H1 (cell line): ENCODE measurements at regions not wholly inside any gene's neighbourhood (a gene's known extent, or its start where the extent isn't known, plus 50 kb on each side); places are given as distances from the start of the nearest gene placed in this dataset.

Source experiments
- CTCF ChIA-PET: fragments of 300-600 bp; sonication (Branson Sonifier 250); formaldehyde crosslinking; loops from one replicate; lab custom pipeline; 2021; ENCODE audit not compliant: partially characterized antibody; lab: Charles Lee
- POLR2A ChIA-PET: fragments of 300-600 bp; sonication (Branson Sonifier 250); formaldehyde crosslinking; loops from one replicate; lab custom pipeline; 2021; ENCODE audit warnings: inconsistent platforms; ENCODE audit not compliant: partially characterized antibody; lab: Charles Lee
- DNase-seq, 2 experiments: peaks; one replicate each; pipeline versions ENCODE4 v3.0.0 to v3.0.0-alpha.2; 2010 to 2022; ENCODE audit warnings: low spot score in 2 of 2, low read depth in 1 of 2, mixed read lengths in 1 of 2
- FAIRE-seq: peaks from 2 replicates; lab custom pipeline; 2011; peaks lifted over from hg19 to GRCh38; lab: Jason Lieb, UNC
- H2AFZ ChIP-seq: 2 replicates; pipeline ENCODE4 v1.8.1; 2012; ENCODE audit warnings: low read length, inconsistent platforms
- H2AK5ac ChIP-seq: 2 replicates; pipeline ENCODE4 v1.6.1; 2013; ENCODE audit warnings: low read depth, low read length
- H2BK120ac ChIP-seq: replicated peaks from 2 replicates; pipeline ENCODE3; 2013; ENCODE audit warnings: low read depth, low read length, inconsistent platforms
- H2BK12ac ChIP-seq: 2 replicates; pipeline ENCODE4 v1.6.1; 2013; ENCODE audit warnings: low read depth, low read length
- H2BK15ac ChIP-seq: 2 replicates; pipeline ENCODE4 v1.6.1; 2013; ENCODE audit warnings: low read length
- H2BK20ac ChIP-seq: 2 replicates; pipeline ENCODE4 v1.6.1; 2013; ENCODE audit warnings: low read length
- H2BK5ac ChIP-seq: 2 replicates; pipeline ENCODE4 v1.6.1; 2013; ENCODE audit warnings: low read depth, low read length
- H3K14ac ChIP-seq: 2 replicates; pipeline ENCODE4 v1.6.1; 2013; ENCODE audit warnings: inconsistent platforms; ENCODE audit not compliant: insufficient read length
- H3K18ac ChIP-seq: 2 replicates; pipeline ENCODE4 v1.6.1; 2013; ENCODE audit warnings: low read length; ENCODE audit errors: extremely low read depth
- H3K23ac ChIP-seq: 2 replicates; pipeline ENCODE4 v1.6.1; 2013; ENCODE audit warnings: inconsistent platforms; ENCODE audit not compliant: insufficient read length
- H3K23me2 ChIP-seq: 2 replicates; pipeline ENCODE4 v1.6.1; 2013; ENCODE audit warnings: low read depth, low read length
- H3K27ac ChIP-seq: 2 replicates; pipeline ENCODE4 v1.6.1; 2011; ENCODE audit warnings: low read depth, low read length, inconsistent platforms
- H3K27me3 ChIP-seq, 4 experiments: replicated peaks in 1 of 4; 1 replicate in 1 of 4; 2 replicates in 3 of 4; pipeline versions ENCODE4 v1.6.1 to v1.8.1; 2011 to 2013; ENCODE audit warnings: low read length in 3 of 4, mild to moderate bottlenecking in 3 of 4, inconsistent platforms in 2 of 4, mixed read lengths in 2 of 4, moderate library complexity in 1 of 4; ENCODE audit not compliant: control insufficient read depth in 3 of 4, insufficient read depth in 3 of 4; ENCODE audit errors: extremely low read depth in 1 of 4
- H3K36me3 ChIP-seq, 4 experiments: 2 replicates each; pipeline versions ENCODE4 v1.6.1 to v1.8.1; 2011 to 2013; ENCODE audit warnings: mild to moderate bottlenecking in 4 of 4, low read length in 3 of 4, moderate library complexity in 2 of 4, control low read depth in 1 of 4, inconsistent platforms in 1 of 4; ENCODE audit not compliant: insufficient read depth in 4 of 4, control insufficient read depth in 2 of 4
- H3K4ac ChIP-seq: replicated peaks from 2 replicates; pipeline ENCODE3; 2013; ENCODE audit warnings: low read length, low read depth, mixed read lengths, inconsistent platforms; ENCODE audit not compliant: insufficient read length
- H3K4me1 ChIP-seq, 4 experiments: replicated peaks in 1 of 4; 1 replicate in 1 of 4; 2 replicates in 3 of 4; pipeline versions ENCODE4 v1.6.1 to v1.8.1; 2011 to 2013; ENCODE audit warnings: low read length in 3 of 4, inconsistent platforms in 2 of 4, mixed read lengths in 1 of 4; ENCODE audit not compliant: insufficient read depth in 4 of 4, control insufficient read depth in 3 of 4
- H3K4me2 ChIP-seq, 2 experiments: 2 replicates each; pipeline versions ENCODE4 v1.6.1 to v1.8.1; 2011 to 2013; ENCODE audit warnings: low read depth in 2 of 2, low read length in 2 of 2, control low read depth in 1 of 2, inconsistent platforms in 1 of 2, mild to moderate bottlenecking in 1 of 2; ENCODE audit not compliant: insufficient read depth in 1 of 2
- H3K4me3 ChIP-seq, 4 experiments: fragments of 200-600, 300-600 bp in 1 of 4; sonication (generic), shearing (Covaris generic), sonication (Bioruptor Twin) in 1 of 4; 2 replicates each; pipeline versions ENCODE4 v1.5.1 to v1.8.1; 2011 to 2016; ENCODE audit warnings: low read length in 4 of 4, low read depth in 3 of 4, control low read depth in 2 of 4, inconsistent platforms in 2 of 4, mild to moderate bottlenecking in 2 of 4, mixed read lengths in 1 of 4, moderate library complexity in 1 of 4; ENCODE audit not compliant: insufficient read depth in 2 of 4; ENCODE audit errors: extremely low read depth in 1 of 4
- H3K56ac ChIP-seq: replicated peaks from 2 replicates; pipeline ENCODE3; 2013; ENCODE audit warnings: low read depth, mild to moderate bottlenecking, mixed read lengths, low read length, inconsistent platforms; ENCODE audit not compliant: insufficient read length
- H3K79me1 ChIP-seq: 2 replicates; pipeline ENCODE4 v1.6.1; 2013; ENCODE audit warnings: low read depth, low read length, control low read depth
- H3K79me2 ChIP-seq, 2 experiments: 2 replicates each; pipeline versions ENCODE4 v1.6.1 to v1.8.1; 2012 to 2013; ENCODE audit warnings: low read length in 2 of 2, mild to moderate bottlenecking in 2 of 2, inconsistent platforms in 1 of 2; ENCODE audit not compliant: insufficient read depth in 2 of 2, control insufficient read depth in 1 of 2
- H3K9ac ChIP-seq, 4 experiments: replicated peaks in 1 of 4; 1 replicate in 1 of 4; 2 replicates in 3 of 4; pipeline versions ENCODE4 v1.6.1 to v1.8.1; 2011 to 2013; ENCODE audit warnings: low read depth in 3 of 4, low read length in 3 of 4, control low read depth in 2 of 4, mild to moderate bottlenecking in 2 of 4, moderate library complexity in 2 of 4, inconsistent platforms in 1 of 4; ENCODE audit errors: extremely low read depth in 1 of 4
- H3K9me3 ChIP-seq, 2 experiments: 2 replicates each; pipeline versions ENCODE4 v1.6.1 to v1.8.1; 2012 to 2013; ENCODE audit warnings: mild to moderate bottlenecking in 2 of 2, moderate library complexity in 2 of 2, control low read depth in 1 of 2, inconsistent platforms in 1 of 2, low read depth in 1 of 2, low read length in 1 of 2, mixed read lengths in 1 of 2; ENCODE audit not compliant: insufficient read depth in 2 of 2
- H4K20me1 ChIP-seq, 2 experiments: replicated peaks in 1 of 2; 2 replicates each; pipeline versions ENCODE3 to v1.8.1; 2011 to 2013; ENCODE audit warnings: inconsistent platforms in 2 of 2, low read length in 2 of 2, mild to moderate bottlenecking in 1 of 2; ENCODE audit not compliant: insufficient read depth in 2 of 2, control insufficient read depth in 1 of 2
- H4K5ac ChIP-seq: 2 replicates; pipeline ENCODE4 v1.6.1; 2013; ENCODE audit warnings: low read length, low read depth, mixed read lengths, inconsistent platforms; ENCODE audit not compliant: insufficient read length
- H4K8ac ChIP-seq: 2 replicates; pipeline ENCODE4 v1.8.0; 2013; ENCODE audit warnings: mild to moderate bottlenecking, moderate library complexity, low read length, inconsistent platforms; ENCODE audit not compliant: insufficient read depth; ENCODE audit errors: extremely low read depth
- H4K91ac ChIP-seq: replicated peaks from 2 replicates; pipeline ENCODE3; 2013; ENCODE audit warnings: low read length, mixed read lengths, inconsistent platforms; ENCODE audit not compliant: insufficient read length
- FOSL1 ChIP-seq: IDR thresholded peaks from 2 replicates; pipeline ENCODE4 v1.6.1; 2011; ENCODE audit warnings: mild to moderate bottlenecking, low read depth, low read length, moderate library complexity; ENCODE audit not compliant: insufficient read depth
- KDM1A ChIP-seq: fragments of 200-600, 300-600 bp; sonication (generic); IDR thresholded peaks from 2 replicates; pipeline ENCODE4 v1.7.1; 2016; ENCODE audit warnings: mild to moderate bottlenecking, low read length, borderline replicate concordance
- POLR2A ChIP-seq, 2 experiments: IDR thresholded peaks; 1 replicate in 1 of 2; 2 replicates in 1 of 2; pipeline ENCODE4 v1.6.1; 2011; ENCODE audit warnings: low read depth in 2 of 2, low read length in 2 of 2, mild to moderate bottlenecking in 2 of 2; ENCODE audit errors: control extremely low read depth in 1 of 2
- USF2 ChIP-seq: IDR thresholded peaks from 2 replicates; pipeline ENCODE4 v1.6.1; 2011; ENCODE audit warnings: low read length, improper control_type of control experiment
- ZNF274 ChIP-seq: IDR thresholded peaks from 2 replicates; pipeline ENCODE4 v1.7.0; 2012; ENCODE audit warnings: low read length, borderline replicate concordance; ENCODE audit errors: extremely low read depth

GRCh38 chr1:82686774-82687173 is 886.0 kb downstream of the ADGRL2 start:
- no peak overlapping the region for H4K5ac ChIP-seq
- no peaks in the 10 kb centered on the region for H4K20me1 ChIP-seq
- no peaks in the 10 kb centered on the region for H3K79me2 ChIP-seq
- TF ChIP-seq KDM1A (no peak), ZNF274 (no peak), POLR2A (IDR thresholded peaks at IDR 0.05; ENCODE audit: control extremely low read depth in 1 of 2, low read depth in 2 of 2, low read length in 2 of 2) (no peak), USF2 (no peak), FOSL1 (no peak)
- TF ChIP-seq, all 59 proteins: peak for 0
- H3K4ac ChIP-seq, result no peak overlapping the region
- ChIA-PET CTCF (interaction anchor here (1.1 kb wide), 1 partner anchor 20 kb away, joined by 3 read pairs; no protein-coding TSS in a partner anchor), POLR2A (no interaction called here)
- H3K23ac ChIP-seq, result no peak overlapping the region
- no peaks in the 10 kb centered on the region for H3K9me3 ChIP-seq
- H4K8ac ChIP-seq, result no peak overlapping the region
- no peak overlapping the region for H2AK5ac ChIP-seq
- H3K36me3 ChIP-seq, result no peaks in the 10 kb centered on the region
- H3K4me1 ChIP-seq, result no peaks in the 10 kb centered on the region
- no peak overlapping the region for H2BK5ac ChIP-seq
- H3K4me2 ChIP-seq, result no peak overlapping the region
- no peak overlapping the region for H2BK12ac ChIP-seq
- no peak overlapping the region for H3K9ac ChIP-seq
- no peaks in the 10 kb centered on the region for H3K79me1 ChIP-seq
- DNase-seq, result no peak
- H3K23me2 ChIP-seq, result no peaks in the 10 kb centered on the region
- no peak overlapping the region for H4K91ac ChIP-seq
- H3K27me3 ChIP-seq, result peaks cover 0 to 1% (median 0%) of the 10 kb centered on the region in 4 experiments; a peak in 1 of 7 replicates
- H3K14ac ChIP-seq, result no peak overlapping the region
- no peak overlapping the region for H3K4me3 ChIP-seq
- no peak overlapping the region for H3K18ac ChIP-seq
- H3K27ac ChIP-seq, result no peak overlapping the region
- no peak overlapping the region for H2BK20ac ChIP-seq
- H2BK120ac ChIP-seq, result no peak overlapping the region
- no peak overlapping the region for H2BK15ac ChIP-seq
- FAIRE-seq, result no peak
- no peak overlapping the region for H2AFZ ChIP-seq
- H3K56ac ChIP-seq, result no peak overlapping the region
